ENCODE measurements at regions not wholly inside any gene's neighbourhood (a gene's known extent, or its start where the extent isn't known, plus 50 kb on each side); places are given as distances from the start of the nearest gene placed in this dataset.

GRCh38 chr12:34371050-34371449 is 348.8 kb downstream of the ALG10 start:
- H3F3A ChIP-seq (ENCODE audit: insufficient read depth, low read depth), result no peaks in the 10 kb centered on the region
- no peak overlapping the region for H3K27ac ChIP-seq
- no peak for DNase-seq
- BruUV-seq (replicated peaks), result no TSS peak
- H2AFZ ChIP-seq, result no peak overlapping the region
- no peaks in the 10 kb centered on the region for H3K36me3 ChIP-seq (ENCODE audit: low read depth)
- TF ChIP-seq, protein P1, sequence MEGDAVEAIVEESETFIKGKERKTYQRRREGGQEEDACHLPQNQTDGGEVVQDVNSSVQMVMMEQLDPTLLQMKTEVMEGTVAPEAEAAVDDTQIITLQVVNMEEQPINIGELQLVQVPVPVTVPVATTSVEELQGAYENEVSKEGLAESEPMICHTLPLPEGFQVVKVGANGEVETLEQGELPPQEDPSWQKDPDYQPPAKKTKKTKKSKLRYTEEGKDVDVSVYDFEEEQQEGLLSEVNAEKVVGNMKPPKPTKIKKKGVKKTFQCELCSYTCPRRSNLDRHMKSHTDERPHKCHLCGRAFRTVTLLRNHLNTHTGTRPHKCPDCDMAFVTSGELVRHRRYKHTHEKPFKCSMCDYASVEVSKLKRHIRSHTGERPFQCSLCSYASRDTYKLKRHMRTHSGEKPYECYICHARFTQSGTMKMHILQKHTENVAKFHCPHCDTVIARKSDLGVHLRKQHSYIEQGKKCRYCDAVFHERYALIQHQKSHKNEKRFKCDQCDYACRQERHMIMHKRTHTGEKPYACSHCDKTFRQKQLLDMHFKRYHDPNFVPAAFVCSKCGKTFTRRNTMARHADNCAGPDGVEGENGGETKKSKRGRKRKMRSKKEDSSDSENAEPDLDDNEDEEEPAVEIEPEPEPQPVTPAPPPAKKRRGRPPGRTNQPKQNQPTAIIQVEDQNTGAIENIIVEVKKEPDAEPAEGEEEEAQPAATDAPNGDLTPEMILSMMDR (conservative IDR thresholded peaks at IDR 0.05), result no peak
- no peak for TF ChIP-seq EZH2 (IDR thresholded peaks at IDR 0.05; ENCODE audit: low read depth)
- H3K79me2 ChIP-seq (ENCODE audit: low read depth), result no peaks in the 10 kb centered on the region
- CTCF ChIA-PET, result no interaction called here
- H3K4me3 ChIP-seq, result no peak overlapping the region
- H3K9me2 ChIP-seq (ENCODE audit: insufficient read depth), result no peaks in the 10 kb centered on the region
- H3K9me3 ChIP-seq (ENCODE audit: insufficient read depth, low read depth), result no peaks in the 10 kb centered on the region
- POLR2A ChIA-PET (ENCODE audit: unreplicated experiment), result no interaction called here
- H3K4me1 ChIP-seq (replicated peaks; ENCODE audit: insufficient read depth), result no peaks in the 10 kb centered on the region
- H3K4me2 ChIP-seq, result no peak overlapping the region
- intact Hi-C loops (cut with micrococcal nuclease; ENCODE audit: unreplicated experiment), result no loop called here
- no peaks in the 10 kb centered on the region for H4K20me1 ChIP-seq (ENCODE audit: insufficient read depth)
- H3K27me3 ChIP-seq (ENCODE audit: insufficient read depth, low read depth), result peaks cover 99% of the 10 kb centered on the region

GRCh38 chr12:34372003-34372402 is 349.7 kb downstream of the ALG10 start:
- H3K27me3 ChIP-seq (ENCODE audit: insufficient read depth, low read depth), result peaks cover 98% of the 10 kb centered on the region
- H3K9me3 ChIP-seq (ENCODE audit: insufficient read depth, low read depth), result no peaks in the 10 kb centered on the region
- DNase-seq, result no peak
- TF ChIP-seq, protein P1 (conservative IDR thresholded peaks at IDR 0.05), result no peak
- no peak for TF ChIP-seq EZH2 (IDR thresholded peaks at IDR 0.05; ENCODE audit: low read depth)
- H3F3A ChIP-seq (ENCODE audit: insufficient read depth, low read depth), result no peaks in the 10 kb centered on the region
- no peak overlapping the region for H3K27ac ChIP-seq
- CTCF ChIA-PET, result no interaction called here
- intact Hi-C loops (cut with micrococcal nuclease; ENCODE audit: unreplicated experiment), result no loop called here
- H3K36me3 ChIP-seq (ENCODE audit: low read depth), result no peaks in the 10 kb centered on the region
- no peaks in the 10 kb centered on the region for H3K4me1 ChIP-seq (replicated peaks; ENCODE audit: insufficient read depth)
- no peaks in the 10 kb centered on the region for H3K9me2 ChIP-seq (ENCODE audit: insufficient read depth)
- POLR2A ChIA-PET (ENCODE audit: unreplicated experiment), result no interaction called here
- no peaks in the 10 kb centered on the region for H4K20me1 ChIP-seq (ENCODE audit: insufficient read depth)
- H2AFZ ChIP-seq, result no peak overlapping the region
- no peaks in the 10 kb centered on the region for H3K79me2 ChIP-seq (ENCODE audit: low read depth)
- BruUV-seq (replicated peaks), result no TSS peak
- H3K4me3 ChIP-seq, result no peak overlapping the region
- no peak overlapping the region for H3K4me2 ChIP-seq

DNA sequence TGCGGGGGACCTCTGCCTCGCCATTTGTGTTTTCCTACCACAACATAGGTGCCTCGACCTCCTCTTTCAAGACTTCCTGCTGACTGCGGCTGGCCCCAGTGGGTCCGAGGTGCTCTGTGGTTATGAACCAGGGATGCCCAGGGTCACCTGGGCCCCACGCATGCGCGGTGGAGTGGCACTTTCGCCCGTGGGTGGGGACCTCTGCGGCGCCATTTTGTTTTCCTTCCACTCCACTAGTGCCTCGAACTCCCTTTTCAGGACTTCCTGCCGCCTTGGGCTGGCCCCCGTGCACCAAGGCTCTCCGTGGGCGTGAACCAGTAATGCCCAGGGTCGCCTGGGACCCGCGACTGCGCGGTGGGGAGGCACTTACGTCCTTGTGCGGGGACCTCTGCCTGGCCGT is 351.6 kb downstream of the ALG10 start:
- no TSS peak for BruUV-seq (replicated peaks)
- no peak for TF ChIP-seq EZH2 (IDR thresholded peaks at IDR 0.05; ENCODE audit: low read depth)
- TF ChIP-seq, protein P1 (conservative IDR thresholded peaks at IDR 0.05), result no peak
- no peak for DNase-seq
- POLR2A ChIA-PET (ENCODE audit: unreplicated experiment), result no interaction called here
- intact Hi-C loops (cut with micrococcal nuclease; ENCODE audit: unreplicated experiment), result no loop called here
- Histone ChIP-seq H3K9me2 (ENCODE audit: insufficient read depth) (no peaks in the 10 kb centered on the region), H3K79me2 (ENCODE audit: low read depth) (no peaks in the 10 kb centered on the region), H3K27ac (no peak overlapping the region), H3K36me3 (ENCODE audit: low read depth) (no peaks in the 10 kb centered on the region), H4K20me1 (ENCODE audit: insufficient read depth) (no peaks in the 10 kb centered on the region), H3K4me2 (no peak overlapping the region), H3K4me3 (no peak overlapping the region), H3K27me3 (ENCODE audit: insufficient read depth, low read depth) (peaks cover 92% of the 10 kb centered on the region), H3K9me3 (ENCODE audit: insufficient read depth, low read depth) (no peaks in the 10 kb centered on the region), H2AFZ (no peak overlapping the region), H3K4me1 (replicated peaks; ENCODE audit: insufficient read depth) (no peaks in the 10 kb centered on the region), H3F3A (ENCODE audit: insufficient read depth, low read depth) (no peaks in the 10 kb centered on the region)
- CTCF ChIA-PET, result no interaction called here
